ENCODE measurements at regions not wholly inside any gene's neighbourhood (a gene's known extent, or its start where the extent isn't known, plus 50 kb on each side); places are given as distances from the start of the nearest gene placed in this dataset.

GRCh38 chr6:21295506-21296240, 297.9 kb upstream of the SOX4 start:
- Histone ChIP-seq H3K36me3 (ENCODE audit: control insufficient read depth, insufficient read depth, low read length) (no peaks in the 10 kb centered on the region), H3K4me1 (no peaks in the 10 kb centered on the region), H3K9me3 (0 out of 2 replicates have a peak, but pooled peaks cover 6% of the 10 kb centered on the region), H3K4me3 (ENCODE audit: low read depth, low read length) (no peak overlapping the region), H3K27me3 (replicated peaks; ENCODE audit: control insufficient read depth, insufficient read depth, low read length) (no peaks in the 10 kb centered on the region)
- Mint-ChIP-seq H3K4me3 (ENCODE audit: unreplicated experiment) (no peak overlapping the region), H3K36me3 (ENCODE audit: insufficient read depth, unreplicated experiment) (no peaks in the 10 kb centered on the region), H3K9me3 (ENCODE audit: unreplicated experiment) (no peaks in the 10 kb centered on the region), H3K4me1 (ENCODE audit: low read depth, unreplicated experiment) (peaks cover 6% of the 10 kb centered on the region), H3K27me3 (ENCODE audit: insufficient read depth, unreplicated experiment) (no peaks in the 10 kb centered on the region), H3K27ac (ENCODE audit: unreplicated experiment) (no peak overlapping the region)
- BruUV-seq (replicated peaks), result no TSS peak
- no peak for DNase-seq
- POLR2A ChIA-PET, result no interaction called here
- CTCF ChIA-PET, result no interaction called here
- TF ChIP-seq CTCF (IDR thresholded peaks at IDR 0.05; ENCODE audit: insufficient read depth in 1 of 2, low read depth in 1 of 2, low read length in 1 of 2, severe bottlenecking in 1 of 2, unreplicated experiment in 1 of 2), result no peak
- intact Hi-C loops (cut with micrococcal nuclease; ENCODE audit: unreplicated experiment), result no loop called here

- intact Hi-C loops (cut with micrococcal nuclease; ENCODE audit: unreplicated experiment), result no loop called here
- no peaks in the 10 kb centered on the region for H3K36me3 Mint-ChIP-seq (ENCODE audit: insufficient read depth, unreplicated experiment)
- H3K27me3 Mint-ChIP-seq (ENCODE audit: insufficient read depth, unreplicated experiment), result no peaks in the 10 kb centered on the region
- no TSS peak for BruUV-seq (replicated peaks)
- peaks cover 10% of the 10 kb centered on the region for H3K9me3 Mint-ChIP-seq (ENCODE audit: unreplicated experiment)
- H3K27me3 ChIP-seq (replicated peaks; ENCODE audit: control insufficient read depth, insufficient read depth, low read length), result no peaks in the 10 kb centered on the region
- no peak for DNase-seq
- H3K4me3 Mint-ChIP-seq (ENCODE audit: unreplicated experiment), result no peak overlapping the region
- H3K4me3 ChIP-seq (ENCODE audit: low read depth, low read length), result no peak overlapping the region
- peaks cover 6% of the 10 kb centered on the region for H3K4me1 Mint-ChIP-seq (ENCODE audit: low read depth, unreplicated experiment)
- H3K36me3 ChIP-seq (ENCODE audit: control insufficient read depth, insufficient read depth, low read length), result no peaks in the 10 kb centered on the region
- CTCF ChIA-PET, result no interaction called here
- H3K27ac Mint-ChIP-seq (ENCODE audit: unreplicated experiment), result no peak overlapping the region
- POLR2A ChIA-PET, result no interaction called here
- H3K4me1 ChIP-seq, result no peaks in the 10 kb centered on the region
- peaks cover 6% of the 10 kb centered on the region; the same call in 1 of the 2 replicates for H3K9me3 ChIP-seq
- no peak for TF ChIP-seq CTCF (IDR thresholded peaks at IDR 0.05; ENCODE audit: insufficient read depth in 1 of 2, low read depth in 1 of 2, low read length in 1 of 2, severe bottlenecking in 1 of 2, unreplicated experiment in 1 of 2)
Observed at GRCh38 chr6:21297665-21298064, 295.9 kb upstream of the SOX4 start.

GRCh38 chr6:21299216-21299615, 294.3 kb upstream of the SOX4 start:
- Mint-ChIP-seq H3K27me3 (ENCODE audit: insufficient read depth, unreplicated experiment) (no peaks in the 10 kb centered on the region), H3K9me3 (ENCODE audit: unreplicated experiment) (peaks cover 10% of the 10 kb centered on the region), H3K4me3 (ENCODE audit: unreplicated experiment) (no peak overlapping the region), H3K36me3 (ENCODE audit: insufficient read depth, unreplicated experiment) (no peaks in the 10 kb centered on the region), H3K4me1 (ENCODE audit: low read depth, unreplicated experiment) (peaks cover 6% of the 10 kb centered on the region), H3K27ac (ENCODE audit: unreplicated experiment) (no peak overlapping the region)
- H3K27me3 ChIP-seq (replicated peaks; ENCODE audit: control insufficient read depth, insufficient read depth, low read length), result no peaks in the 10 kb centered on the region
- ChIA-PET POLR2A (no interaction called here), CTCF (no interaction called here)
- no peaks in the 10 kb centered on the region for H3K36me3 ChIP-seq (ENCODE audit: control insufficient read depth, insufficient read depth, low read length)
- no peak for DNase-seq
- H3K4me3 ChIP-seq (ENCODE audit: low read depth, low read length), result no peak overlapping the region
- intact Hi-C loops (cut with micrococcal nuclease; ENCODE audit: unreplicated experiment), result no loop called here
- no peak for TF ChIP-seq CTCF (IDR thresholded peaks at IDR 0.05; ENCODE audit: insufficient read depth in 1 of 2, low read depth in 1 of 2, low read length in 1 of 2, severe bottlenecking in 1 of 2, unreplicated experiment in 1 of 2)
- no TSS peak for BruUV-seq (replicated peaks)
- H3K4me1 ChIP-seq, result no peaks in the 10 kb centered on the region
- H3K9me3 ChIP-seq, result peaks cover 9% of the 10 kb centered on the region; the same call in 1 of the 2 replicates
